Activated effector memory CD4-positive, alpha-beta T cell treated with Interleukin-2 at 50 U/mL for 16 hours (primary cell): ENCODE measurements at regions not wholly inside any gene's neighbourhood (a gene's known extent, or its start where the extent isn't known, plus 50 kb on each side); places are given as distances from the start of the nearest gene placed in this dataset.
"Not testable (repeated sequence)": the region's sequence is repeated elsewhere in the genome, so short reads cannot be mapped to it uniquely, and the experiment has no call there.

ENCODE experiments used
- DNase-seq: peaks from one replicate; pipeline ENCODE4 v3.0.0-alpha.2; 2020

- DNase-seq = not testable (repeated sequence)
Measured at GRCh38 chr16:29309601-29310000, 96.9 kb downstream of the NPIPB11 start.

- no peak for DNase-seq
Measured at GRCh38 chr16:29308644-29309546, 97.6 kb downstream of the NPIPB11 start.

- DNase-seq = no peak
Measured at GRCh38 chr16:29307598-29308507, 98.7 kb downstream of the NPIPB11 start.

- DNase-seq = no peak
Measured at GRCh38 chr16:29306943-29307597, 99.4 kb downstream of the NPIPB11 start.

GRCh38 chr16:29306201-29306600, 100.3 kb downstream of the NPIPB11 start:
- no peak for DNase-seq

- DNase-seq = not testable (repeated sequence)
Measured at GRCh38 chr16:29305018-29305417, 101.5 kb downstream of the NPIPB11 start.

- DNase-seq = no peak
Measured at GRCh38 chr16:29304251-29304650, 102.3 kb downstream of the NPIPB11 start.

- no peak for DNase-seq
Measured at GRCh38 chr16:29303520-29303919, 103.0 kb downstream of the NPIPB11 start.

- no peak for DNase-seq
Measured at GRCh38 chr16:29302976-29303375, 103.5 kb downstream of the NPIPB11 start.

GRCh38 chr16:29302433-29302832, 104.1 kb downstream of the NPIPB11 start:
- DNase-seq = not testable (repeated sequence)

- DNase-seq = not testable (repeated sequence)
Measured at GRCh38 chr16:29301662-29302285, 104.7 kb downstream of the NPIPB11 start.

- not testable (repeated sequence) for DNase-seq
Measured at GRCh38 chr16:29300541-29301535, 105.7 kb downstream of the NPIPB11 start.

- not testable (repeated sequence) for DNase-seq
Measured at GRCh38 chr16:29300030-29300491, 106.5 kb downstream of the NPIPB11 start.

- DNase-seq = not testable (repeated sequence)
Measured at GRCh38 chr16:29298997-29299396, 107.5 kb downstream of the NPIPB11 start.

- not testable (repeated sequence) for DNase-seq
Measured at GRCh38 chr16:29298307-29298706, 108.2 kb downstream of the NPIPB11 start.

GRCh38 chr16:29297809-29298177, 108.7 kb downstream of the NPIPB11 start:
- DNase-seq = not testable (repeated sequence)

GRCh38 chr16:29297144-29297808, 109.2 kb downstream of the NPIPB11 start:
- not testable (repeated sequence) for DNase-seq

- DNase-seq = not testable (repeated sequence)
Measured at GRCh38 chr16:29296176-29296575, 110.3 kb downstream of the NPIPB11 start.

GRCh38 chr16:29294951-29295795, 111.3 kb downstream of the NPIPB11 start:
- DNase-seq = not testable (repeated sequence)
